ENCODE measurements at regions not wholly inside any gene's neighbourhood (a gene's known extent, or its start where the extent isn't known, plus 50 kb on each side); places are given as distances from the start of the nearest gene placed in this dataset.
"Not testable (repeated sequence)": the region's sequence is repeated elsewhere in the genome, so short reads cannot be mapped to it uniquely, and the experiment has no call there.

- intact Hi-C loops (cut with micrococcal nuclease): no loop called here
Observed at GRCh38 chr2:53373126-53373525, 394.5 kb upstream of the CHAC2 start.

GRCh38 chr2:53366543-53366942, 401.1 kb upstream of the CHAC2 start:
- intact Hi-C loops (cut with micrococcal nuclease): no loop called here

- intact Hi-C loops (cut with micrococcal nuclease): no loop called here
Observed at GRCh38 chr2:53362934-53363333, 404.7 kb upstream of the CHAC2 start.

GRCh38 chr2:53356291-53356905, 411.2 kb upstream of the CHAC2 start:
- intact Hi-C loops (cut with micrococcal nuclease): no loop called here

GRCh38 chr2:53353135-53354114, 414.2 kb upstream of the CHAC2 start:
- intact Hi-C loops (cut with micrococcal nuclease): no loop called here

- intact Hi-C loops (cut with micrococcal nuclease): no loop called here
Observed at GRCh38 chr2:53347269-53347668, 420.3 kb upstream of the CHAC2 start.

- intact Hi-C loops (cut with micrococcal nuclease): loop anchor here (1.0 kb wide), 1 partner anchor 27 kb away; no protein-coding TSS in a partner anchor
Observed at GRCh38 chr2:53342248-53342647, 425.4 kb upstream of the CHAC2 start.

- intact Hi-C loops (cut with micrococcal nuclease): no loop called here
Observed at GRCh38 chr2:53334610-53335009, 433.0 kb upstream of the CHAC2 start.

- intact Hi-C loops (cut with micrococcal nuclease): no loop called here
Observed at GRCh38 chr2:53331667-53332066, 435.9 kb upstream of the CHAC2 start.

GRCh38 chr2:53317861-53318260, 449.7 kb upstream of the CHAC2 start:
- intact Hi-C loops (cut with micrococcal nuclease): no loop called here

- intact Hi-C loops (cut with micrococcal nuclease): no loop called here
Observed at GRCh38 chr2:53315149-53315548, 452.5 kb upstream of the CHAC2 start.

GRCh38 chr2:53314718-53315117, 452.9 kb upstream of the CHAC2 start:
- intact Hi-C loops (cut with micrococcal nuclease): no loop called here

GRCh38 chr2:53313644-53314043, 454.0 kb upstream of the CHAC2 start:
- intact Hi-C loops (cut with micrococcal nuclease): not testable (repeated sequence)

- intact Hi-C loops (cut with micrococcal nuclease): no loop called here
Observed at GRCh38 chr2:53312721-53313120, 454.9 kb upstream of the CHAC2 start.

GRCh38 chr2:53312181-53312580, 455.4 kb upstream of the CHAC2 start:
- intact Hi-C loops (cut with micrococcal nuclease): no loop called here

- intact Hi-C loops (cut with micrococcal nuclease): no loop called here
Observed at GRCh38 chr2:53303012-53303578, 464.5 kb upstream of the CHAC2 start.

- intact Hi-C loops (cut with micrococcal nuclease): no loop called here
Observed at GRCh38 chr2:53302455-53302854, 465.1 kb upstream of the CHAC2 start.

GRCh38 chr2:53289309-53290006, 478.1 kb upstream of the CHAC2 start:
- intact Hi-C loops (cut with micrococcal nuclease): no loop called here

GRCh38 chr2:53286345-53286744, 481.3 kb upstream of the CHAC2 start:
- intact Hi-C loops (cut with micrococcal nuclease): no loop called here

- intact Hi-C loops (cut with micrococcal nuclease): no loop called here
Observed at GRCh38 chr2:53275743-53276142, 491.9 kb upstream of the CHAC2 start.

GRCh38 chr2:53268626-53269025, 499.0 kb upstream of the CHAC2 start:
- intact Hi-C loops (cut with micrococcal nuclease): no loop called here

GRCh38 chr2:53268086-53268485, 499.5 kb upstream of the CHAC2 start:
- intact Hi-C loops (cut with micrococcal nuclease): no loop called here

Measured in T-helper 2 cell treated with Interferon-gamma antibody and Interleukin-4, amounts not matched to agents 100 ng/mL and 5 ng/mL, for 36 hours (primary cell).